ENCODE measurements at regions not wholly inside any gene's neighbourhood (a gene's known extent, or its start where the extent isn't known, plus 50 kb on each side); places are given as distances from the start of the nearest gene placed in this dataset.

GRCh38 chr2:19569300-19569791 lies 210.9 kb upstream of the OSR1 start:
- Histone ChIP-seq H3K27me3 (replicated peaks; ENCODE audit: insufficient read depth, low read depth, low read length, poor library complexity) (peaks cover 17% of the 10 kb centered on the region), H3K27ac (ENCODE audit: low read depth, low read length, poor library complexity, severe bottlenecking) (no peak overlapping the region), H3K36me3 (ENCODE audit: insufficient read depth, low read length, poor library complexity, severe bottlenecking) (no peaks in the 10 kb centered on the region), H3K9me3 (ENCODE audit: low read depth, low read length, poor library complexity, severe bottlenecking) (no peaks in the 10 kb centered on the region), H3K4me1 (ENCODE audit: insufficient read depth, low read length, poor library complexity, severe bottlenecking) (peaks cover under 1% of the 10 kb centered on the region), H3K4me3 (ENCODE audit: low read depth, low read length, poor library complexity, severe bottlenecking) (no peak overlapping the region)
- intact Hi-C loops (cut with micrococcal nuclease; ENCODE audit: unreplicated experiment), result no loop called here
- POLR2A ChIA-PET (ENCODE audit: low non-redundant PET), result no interaction called here
- no peak for DNase-seq (ENCODE audit: low spot score)
- no TSS peak for BruUV-seq (replicated peaks)
- CTCF ChIA-PET, result no interaction called here
- TF ChIP-seq EZH2 (IDR thresholded peaks at IDR 0.05; ENCODE audit: borderline replicate concordance, low read depth, low read length, poor library complexity, severe bottlenecking) (no peak), CTCF (conservative IDR thresholded peaks at IDR 0.05; ENCODE audit: low read depth, low read length) (no peak)

GRCh38 chr2:19568809-19569208 lies 210.4 kb upstream of the OSR1 start:
- no TSS peak for BruUV-seq (replicated peaks)
- Histone ChIP-seq H3K4me3 (ENCODE audit: low read depth, low read length, poor library complexity, severe bottlenecking) (no peak overlapping the region), H3K4me1 (ENCODE audit: insufficient read depth, low read length, poor library complexity, severe bottlenecking) (no peaks in the 10 kb centered on the region), H3K36me3 (ENCODE audit: insufficient read depth, low read length, poor library complexity, severe bottlenecking) (no peaks in the 10 kb centered on the region), H3K27me3 (replicated peaks; ENCODE audit: insufficient read depth, low read depth, low read length, poor library complexity) (peaks cover 22% of the 10 kb centered on the region), H3K9me3 (ENCODE audit: low read depth, low read length, poor library complexity, severe bottlenecking) (no peaks in the 10 kb centered on the region), H3K27ac (ENCODE audit: low read depth, low read length, poor library complexity, severe bottlenecking) (no peak overlapping the region)
- no peak for TF ChIP-seq EZH2 (IDR thresholded peaks at IDR 0.05; ENCODE audit: borderline replicate concordance, low read depth, low read length, poor library complexity, severe bottlenecking)
- no peak for TF ChIP-seq CTCF (conservative IDR thresholded peaks at IDR 0.05; ENCODE audit: low read depth, low read length)
- CTCF ChIA-PET, result no interaction called here
- POLR2A ChIA-PET (ENCODE audit: low non-redundant PET), result no interaction called here
- DNase-seq (ENCODE audit: low spot score), result no peak
- intact Hi-C loops (cut with micrococcal nuclease; ENCODE audit: unreplicated experiment), result no loop called here

GRCh38 chr2:19560785-19561184 lies 202.4 kb upstream of the OSR1 start:
- BruUV-seq (replicated peaks), result no TSS peak
- no peak overlapping the region for H3K4me3 ChIP-seq (ENCODE audit: low read depth, low read length, poor library complexity, severe bottlenecking)
- intact Hi-C loops (cut with micrococcal nuclease; ENCODE audit: unreplicated experiment), result no loop called here
- H3K27me3 ChIP-seq (replicated peaks; ENCODE audit: insufficient read depth, low read depth, low read length, poor library complexity), result peaks cover 45% of the 10 kb centered on the region
- H3K4me1 ChIP-seq (ENCODE audit: insufficient read depth, low read length, poor library complexity, severe bottlenecking), result no peaks in the 10 kb centered on the region
- POLR2A ChIA-PET (ENCODE audit: low non-redundant PET), result no interaction called here
- no peaks in the 10 kb centered on the region for H3K36me3 ChIP-seq (ENCODE audit: insufficient read depth, low read length, poor library complexity, severe bottlenecking)
- DNase-seq (ENCODE audit: low spot score), result no peak
- H3K27ac ChIP-seq (ENCODE audit: low read depth, low read length, poor library complexity, severe bottlenecking), result no peak overlapping the region
- TF ChIP-seq CTCF (conservative IDR thresholded peaks at IDR 0.05; ENCODE audit: low read depth, low read length), result no peak
- TF ChIP-seq EZH2 (IDR thresholded peaks at IDR 0.05; ENCODE audit: borderline replicate concordance, low read depth, low read length, poor library complexity, severe bottlenecking), result no peak
- CTCF ChIA-PET, result no interaction called here
- no peaks in the 10 kb centered on the region for H3K9me3 ChIP-seq (ENCODE audit: low read depth, low read length, poor library complexity, severe bottlenecking)
